Hematopoietic multipotent progenitor cell treated with erythropoietin and hydrocortisone succinate and interleukin-3 and kit ligand, for 4 days (in vitro differentiated cells): ENCODE measurements at regions not wholly inside any gene's neighbourhood (a gene's known extent, or its start where the extent isn't known, plus 50 kb on each side); places are given as distances from the start of the nearest gene placed in this dataset.
A peak's percentile ranks its signal among the peaks of the same experiment; 100 is the strongest.
"Not testable (repeated sequence)": the region's sequence is repeated elsewhere in the genome, so short reads cannot be mapped to it uniquely, and the experiment has no call there.

Experiments
- DNase-seq: peaks from one replicate; pipeline ENCODE4 v3.0.0-alpha.2; 2015

DNA sequence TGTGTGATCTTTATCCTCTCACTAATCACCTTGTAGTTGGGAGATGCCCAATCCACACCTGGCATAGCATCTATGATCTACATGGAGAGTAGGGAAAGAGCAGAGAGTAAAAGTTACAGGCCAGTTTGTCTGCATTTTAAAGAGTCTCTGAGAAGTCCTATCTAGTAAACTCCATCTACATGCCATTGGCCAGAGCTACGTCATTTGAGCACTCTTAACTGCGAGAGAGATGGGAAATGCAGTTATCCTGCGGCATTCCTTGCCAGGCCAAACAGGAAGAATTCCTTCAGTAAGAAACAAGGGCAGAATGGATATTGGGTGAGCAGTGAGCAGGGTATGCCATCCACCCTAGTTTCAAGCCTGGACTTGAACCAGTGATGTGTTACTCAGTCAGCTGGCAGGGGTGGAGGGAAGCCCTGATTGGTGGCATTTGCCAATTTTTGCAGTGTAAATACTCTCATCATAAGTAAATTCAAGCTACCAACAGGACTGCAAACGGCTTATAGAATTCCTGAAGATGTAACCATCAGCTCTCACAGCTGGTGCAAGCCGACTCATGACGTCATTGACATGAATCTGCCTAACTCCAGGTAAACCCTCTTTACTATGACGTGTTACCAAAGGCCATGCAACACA lies 156.8 kb upstream of the MSX2 start:
- no peak for DNase-seq

DNA sequence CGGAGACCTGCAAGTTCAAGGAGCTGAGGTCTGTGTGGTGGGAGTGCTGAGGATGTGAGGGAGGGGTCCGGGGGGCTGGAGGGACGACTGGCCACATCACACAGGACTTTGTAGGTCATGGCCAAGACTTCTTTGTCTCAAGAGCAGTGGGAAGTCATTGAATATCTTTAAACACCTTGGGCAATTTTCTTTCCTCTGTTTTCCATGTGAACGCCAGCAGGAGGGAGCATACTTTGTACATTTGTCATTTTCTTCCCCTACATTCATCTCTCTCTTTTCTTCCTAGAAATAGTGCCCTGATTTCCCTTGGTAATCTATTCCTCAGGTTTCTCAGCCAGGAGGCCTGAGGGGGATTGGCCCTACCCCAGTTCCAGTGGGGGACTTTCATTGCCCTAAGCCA lies 153.7 kb upstream of the MSX2 start:
- DNase-seq: no peak

DNA sequence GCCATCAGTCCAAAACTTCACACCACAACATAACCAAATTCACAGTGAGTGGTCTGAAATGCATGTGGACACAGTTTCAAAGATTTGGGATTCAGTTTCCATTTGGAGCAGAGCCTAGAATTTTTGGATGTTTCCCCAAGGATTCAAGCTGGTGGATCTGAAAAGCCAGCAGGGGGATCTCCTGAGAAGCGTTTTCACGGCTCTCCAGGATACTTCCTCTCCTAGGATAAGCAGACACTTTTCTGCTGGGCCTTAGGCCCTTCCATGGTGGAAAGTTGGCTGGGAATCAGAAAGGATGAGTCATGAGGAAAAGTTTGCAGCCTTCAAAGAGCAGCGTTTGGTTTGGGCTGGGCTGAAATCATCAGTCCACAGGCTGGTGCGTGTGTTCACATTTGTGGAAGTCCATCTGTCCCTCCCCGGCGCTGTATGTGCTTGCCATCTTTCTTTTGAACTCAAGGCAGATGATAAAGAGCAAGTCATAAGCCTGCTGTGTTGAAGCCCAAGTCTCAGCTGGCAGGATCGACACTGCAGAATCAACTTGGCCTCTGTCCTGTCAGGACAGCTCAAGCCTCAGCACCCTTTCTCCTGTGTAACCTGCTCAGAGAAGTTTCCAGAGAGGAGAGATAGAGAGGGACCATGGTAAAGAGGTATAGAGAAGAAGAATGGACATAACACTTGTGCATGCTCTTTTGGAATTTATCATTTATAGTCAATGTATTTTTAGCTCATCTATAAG lies 152.6 kb upstream of the MSX2 start:
- DNase-seq: no peak

DNA sequence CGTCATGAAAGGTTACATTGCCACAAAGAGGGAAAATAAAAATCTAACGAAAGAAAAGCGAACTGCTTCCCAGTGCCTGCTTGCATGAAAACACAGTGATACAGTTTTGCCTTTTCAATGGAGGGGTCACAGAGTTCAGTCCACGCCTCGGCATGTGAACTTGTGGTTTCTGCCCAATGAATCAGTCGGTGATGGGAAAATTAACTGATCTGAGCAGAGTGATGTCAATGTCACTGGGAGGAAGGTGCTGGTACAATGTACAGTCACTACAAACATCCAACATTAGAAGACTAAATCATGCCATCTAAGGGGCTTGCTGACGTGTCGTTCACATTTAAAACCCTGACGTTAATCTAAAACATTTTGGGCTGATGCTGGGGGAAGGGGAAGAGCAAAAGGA lies 151.8 kb upstream of the MSX2 start:
- DNase-seq: no peak

DNA sequence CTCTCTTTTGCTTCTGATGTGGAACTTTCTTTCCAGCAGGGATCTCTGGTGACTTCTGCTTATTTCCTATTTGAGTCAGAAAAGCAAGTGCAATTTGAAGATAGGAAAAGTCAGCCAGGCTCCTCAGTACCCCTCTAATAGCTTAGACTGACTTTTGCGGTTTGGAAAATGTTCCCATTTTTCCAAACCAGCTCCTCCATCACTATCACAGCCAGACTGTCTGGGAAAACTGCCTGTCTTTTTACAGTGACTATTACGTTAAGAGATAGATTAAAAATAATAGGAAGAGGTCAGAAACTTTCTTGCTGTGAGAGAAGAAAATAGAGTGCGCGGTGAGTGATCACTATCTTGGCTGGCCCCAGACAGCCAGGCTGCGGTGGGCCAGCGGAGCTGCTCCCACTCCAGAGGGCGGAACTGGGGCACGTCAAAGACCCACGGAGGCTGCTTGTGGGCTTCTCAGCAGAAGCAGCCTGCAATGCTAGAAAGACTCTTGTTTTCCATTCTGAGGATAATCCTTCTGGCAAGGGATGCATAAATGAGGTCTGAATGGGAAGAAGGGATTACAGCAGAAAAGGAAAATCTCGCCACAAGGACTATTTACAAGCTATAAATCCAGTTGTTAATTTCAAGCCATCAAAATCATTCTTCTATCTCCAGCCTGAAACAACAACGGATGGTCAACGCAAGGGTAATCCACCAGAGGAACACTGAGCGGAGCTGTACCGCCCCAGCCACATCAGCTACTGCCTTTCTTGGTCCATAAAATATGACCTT lies 151.0 kb upstream of the MSX2 start:
- peak; percentile 17 for DNase-seq

DNA sequence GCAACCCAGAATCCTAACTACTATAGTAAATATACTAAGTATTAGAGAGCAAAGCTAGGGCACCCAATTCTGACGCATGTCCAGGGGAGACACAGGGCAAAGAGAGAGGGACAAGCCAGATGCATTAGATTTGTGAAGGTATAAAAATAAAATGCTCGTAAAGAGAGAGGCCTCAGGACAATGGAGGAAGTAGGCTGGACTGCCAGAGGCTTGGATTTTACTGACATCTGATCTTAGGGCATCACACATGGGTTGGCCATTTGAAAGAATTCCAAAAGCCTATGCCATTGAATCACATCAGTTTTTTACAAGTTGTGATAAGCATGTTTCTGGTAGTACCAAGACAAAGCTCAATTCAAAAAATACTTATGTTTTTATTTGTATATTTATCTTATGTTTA lies 149.3 kb upstream of the MSX2 start:
- DNase-seq: no peak

DNA sequence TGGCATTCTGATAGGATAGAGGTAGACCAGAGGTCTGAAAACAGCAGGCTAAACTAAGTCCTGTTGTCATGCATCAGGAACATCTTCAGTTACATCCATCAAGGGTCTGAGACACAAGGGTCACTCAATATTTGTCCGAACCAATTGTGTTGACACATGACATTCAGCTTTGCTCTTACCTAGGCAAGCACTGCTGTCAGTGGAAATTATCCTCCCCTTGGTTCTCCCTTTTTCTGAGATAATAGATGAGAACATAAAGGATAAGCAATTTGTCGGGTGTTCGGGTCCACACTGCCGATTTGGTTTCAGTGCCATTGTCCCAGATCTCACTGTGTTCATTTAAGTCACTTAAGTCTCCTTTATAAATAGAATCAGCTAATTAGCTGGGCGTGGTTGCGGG lies 148.3 kb upstream of the MSX2 start:
- no peak for DNase-seq

DNA sequence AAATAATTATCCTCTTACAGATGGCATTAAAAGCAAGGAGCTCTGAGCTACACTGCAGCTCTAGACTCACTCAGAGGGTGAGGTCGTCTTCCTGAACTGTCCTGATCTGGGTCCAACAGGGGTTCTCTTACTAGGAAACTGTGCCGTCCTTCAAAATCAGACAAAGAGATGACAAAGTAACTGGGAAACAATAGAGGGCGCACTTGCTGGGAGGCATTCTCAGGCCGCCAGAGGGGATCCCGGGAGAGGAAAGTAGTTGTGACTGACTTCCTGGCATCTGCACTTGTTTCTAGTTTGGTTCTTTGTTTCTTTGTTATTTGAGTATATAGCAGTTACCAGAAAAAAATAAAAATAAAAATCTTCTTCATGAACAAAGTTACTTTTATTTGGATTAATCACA lies 142.9 kb upstream of the MSX2 start:
- DNase-seq: peak; percentile 51

DNA sequence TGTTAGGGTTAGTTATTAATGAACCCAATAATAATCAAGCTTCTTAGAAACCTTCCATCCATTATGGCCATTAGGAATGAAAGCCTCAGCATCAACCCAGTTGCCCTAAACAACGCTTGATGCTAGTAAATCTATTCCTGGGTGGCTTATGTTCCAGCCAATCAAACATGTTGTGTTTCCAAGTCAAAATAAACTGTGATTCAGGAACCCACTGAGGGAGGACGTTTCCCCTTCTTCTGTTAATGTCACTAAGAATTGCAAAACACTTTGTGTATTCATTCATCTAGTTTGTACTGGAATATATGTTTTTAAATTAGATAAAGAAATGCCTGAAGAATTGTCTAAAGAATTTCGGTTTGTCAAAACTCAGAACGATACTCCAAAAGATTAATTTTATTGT lies 142.5 kb upstream of the MSX2 start:
- DNase-seq: no peak

DNA sequence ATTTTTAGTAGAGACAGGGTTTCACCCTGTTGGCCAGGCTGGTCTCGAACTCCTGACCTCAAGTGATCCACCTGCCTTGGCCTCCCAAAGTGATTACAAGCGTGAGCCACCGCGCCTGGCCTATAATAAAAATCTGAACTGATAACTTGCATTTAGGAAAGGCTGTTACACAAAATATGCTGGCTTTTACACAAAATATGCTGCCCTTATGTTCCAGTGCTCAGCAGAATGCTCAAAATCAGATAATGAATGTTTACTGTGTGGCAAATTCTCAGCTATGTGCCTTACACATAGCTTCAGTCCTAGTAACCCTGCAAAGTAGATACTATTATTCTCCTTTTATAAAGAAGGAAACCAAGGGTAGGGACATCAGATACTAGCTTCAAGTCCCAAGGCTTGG lies 141.3 kb upstream of the MSX2 start:
- DNase-seq: no peak

DNA sequence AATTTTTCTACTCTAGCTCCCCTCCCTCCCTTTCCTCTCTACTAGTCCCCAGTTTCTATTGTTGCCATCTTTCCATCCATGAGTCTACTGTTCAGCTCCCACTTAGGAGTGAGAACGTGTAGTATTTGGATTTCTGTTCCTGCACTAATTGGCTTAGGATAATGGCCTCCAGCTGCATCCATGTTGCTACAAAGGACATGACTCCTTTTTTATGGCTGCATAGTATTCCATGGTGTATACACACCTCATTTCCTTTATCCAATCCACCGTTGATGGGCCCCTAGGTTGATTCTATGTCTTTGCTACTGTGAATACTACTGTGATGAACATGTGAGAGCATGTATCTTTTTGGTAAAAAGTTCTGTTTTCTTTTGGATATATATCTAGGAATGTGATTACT lies 138.9 kb upstream of the MSX2 start:
- DNase-seq: no peak

DNA sequence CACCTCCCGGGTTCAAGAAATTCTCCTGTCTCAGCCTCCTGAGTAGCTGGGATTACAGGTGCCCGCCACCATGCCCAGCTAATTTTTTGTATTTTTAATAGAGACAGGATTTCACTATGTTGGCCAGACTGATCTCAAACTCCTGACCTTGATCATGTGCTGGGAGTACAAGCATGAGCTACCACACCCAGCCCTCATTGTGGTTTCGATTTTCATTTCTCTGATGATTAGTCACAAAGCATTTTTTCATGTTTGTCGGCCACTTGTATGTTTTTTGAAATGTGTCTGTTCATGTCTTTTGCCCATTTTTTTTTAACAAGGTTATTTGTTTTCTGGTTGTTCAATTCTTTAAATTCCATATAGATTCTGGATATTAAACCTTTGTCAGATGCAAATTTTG lies 138.2 kb upstream of the MSX2 start:
- DNase-seq: not testable (repeated sequence)

DNA sequence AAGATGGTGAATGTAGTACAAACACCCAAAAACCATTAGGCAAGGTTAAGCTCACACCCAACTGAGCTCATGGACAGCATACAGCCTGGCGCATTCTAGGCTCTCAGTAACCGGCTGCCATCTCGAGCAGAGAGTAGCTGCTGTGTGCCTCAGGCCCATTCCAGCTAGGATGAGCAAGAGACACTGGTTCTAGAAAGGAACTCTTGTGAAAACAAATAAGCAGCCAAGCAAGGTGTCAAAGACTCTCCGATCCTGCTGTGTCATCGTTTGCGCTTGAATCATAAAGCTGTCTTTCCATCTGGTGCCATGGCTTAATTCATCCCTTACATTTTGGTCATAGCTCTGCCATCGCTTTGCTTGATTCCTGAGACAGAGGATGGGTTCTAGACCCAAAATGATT lies 135.4 kb upstream of the MSX2 start:
- DNase-seq: no peak

DNA sequence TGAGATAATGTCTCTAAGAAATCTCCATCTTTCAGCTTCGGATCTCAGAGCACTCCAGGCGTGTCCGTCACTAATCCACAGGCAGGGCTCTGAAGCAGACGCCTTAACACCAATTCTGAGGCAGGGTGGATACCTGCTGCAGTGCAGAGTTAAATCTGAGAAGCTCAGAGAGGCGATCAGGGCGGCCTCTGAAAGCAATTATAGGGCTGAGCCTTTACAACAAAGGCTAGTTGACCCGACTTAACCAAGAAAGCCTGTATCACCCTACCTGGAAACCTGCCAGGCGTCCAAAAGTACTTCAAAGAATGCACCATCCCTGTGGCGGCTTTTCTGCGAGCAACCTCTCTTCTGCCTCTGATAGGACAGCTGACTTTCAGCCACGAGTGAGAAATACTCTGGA lies 134.8 kb upstream of the MSX2 start:
- DNase-seq: peak; percentile 30

DNA sequence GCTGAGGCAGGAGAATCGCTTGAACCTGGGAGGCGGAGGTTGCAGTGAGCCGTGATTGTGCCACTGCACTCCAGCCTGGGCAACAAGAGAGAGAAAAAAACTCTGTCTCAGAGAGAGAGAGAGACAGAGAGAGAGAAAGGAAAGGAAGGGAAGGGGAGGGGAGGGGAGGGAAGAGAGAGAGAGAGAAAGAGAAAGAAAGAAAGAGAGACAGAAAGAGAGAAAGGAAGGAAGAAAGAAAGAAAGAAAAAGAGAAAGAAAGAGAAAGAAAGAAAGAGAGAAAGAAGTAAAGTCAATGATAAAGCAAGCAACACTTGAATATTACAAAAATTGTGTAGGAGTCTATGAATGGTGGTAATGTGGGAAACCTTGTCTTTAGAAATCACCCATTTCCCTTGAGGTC lies 133.6 kb upstream of the MSX2 start:
- no peak for DNase-seq

DNA sequence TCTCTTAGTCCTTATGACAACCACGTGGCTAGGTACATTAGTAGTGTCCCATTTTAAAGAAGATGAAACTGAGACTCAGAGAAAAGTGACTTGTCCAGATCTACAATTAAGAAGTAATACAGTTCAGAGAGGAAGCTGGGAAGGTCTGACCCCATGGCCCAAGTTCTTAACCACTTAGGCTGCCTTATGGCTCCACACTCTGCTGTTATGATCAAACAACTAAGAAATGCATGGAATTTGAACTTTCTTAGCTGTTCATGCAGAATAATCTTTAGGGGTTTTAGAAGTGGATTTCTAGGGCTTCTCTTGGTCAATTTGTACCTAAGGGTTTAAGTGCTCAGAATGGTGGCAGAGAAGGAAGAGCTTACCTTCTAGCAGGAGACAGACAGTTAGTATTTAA lies 128.0 kb upstream of the MSX2 start:
- no peak for DNase-seq

DNA sequence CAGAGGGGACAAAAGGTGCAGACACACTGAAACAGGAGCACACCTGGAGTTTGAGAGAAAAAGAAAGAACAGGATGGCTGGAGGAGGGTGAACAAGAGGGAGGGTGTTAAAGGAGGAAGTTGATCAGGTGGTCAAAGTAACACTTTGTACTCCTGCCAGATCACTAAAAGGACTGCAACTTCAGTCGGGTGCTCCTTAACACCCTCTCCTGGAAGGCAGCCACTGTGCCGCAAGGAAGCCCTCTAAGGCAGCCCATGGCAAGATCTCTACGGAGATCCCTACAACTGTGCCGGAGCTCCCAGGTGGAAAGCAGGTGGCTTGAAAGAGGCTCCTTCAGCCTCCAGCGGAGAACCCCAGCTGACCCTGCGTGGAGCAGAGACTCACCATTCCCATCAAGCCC lies 124.4 kb upstream of the MSX2 start:
- peak; percentile 30 for DNase-seq

DNA sequence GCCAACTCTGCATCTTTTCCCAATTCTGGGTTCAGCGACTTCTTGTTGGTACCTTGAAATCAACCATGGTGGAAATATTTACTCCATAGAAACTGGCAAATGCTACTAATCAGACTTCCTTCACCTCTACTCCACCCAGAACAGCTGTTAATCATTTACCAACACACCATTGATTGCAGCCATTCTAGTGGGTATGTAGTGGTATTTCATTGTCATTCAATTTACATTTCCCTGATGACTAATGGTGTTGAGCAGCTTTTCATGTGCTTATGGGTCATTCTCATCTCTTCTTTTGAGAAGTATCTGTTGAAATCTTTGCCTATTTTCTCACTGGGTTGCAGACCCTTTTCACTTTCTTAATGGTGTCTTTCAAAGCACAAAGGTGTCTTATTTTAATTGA lies 122.4 kb upstream of the MSX2 start:
- DNase-seq: no peak

DNA sequence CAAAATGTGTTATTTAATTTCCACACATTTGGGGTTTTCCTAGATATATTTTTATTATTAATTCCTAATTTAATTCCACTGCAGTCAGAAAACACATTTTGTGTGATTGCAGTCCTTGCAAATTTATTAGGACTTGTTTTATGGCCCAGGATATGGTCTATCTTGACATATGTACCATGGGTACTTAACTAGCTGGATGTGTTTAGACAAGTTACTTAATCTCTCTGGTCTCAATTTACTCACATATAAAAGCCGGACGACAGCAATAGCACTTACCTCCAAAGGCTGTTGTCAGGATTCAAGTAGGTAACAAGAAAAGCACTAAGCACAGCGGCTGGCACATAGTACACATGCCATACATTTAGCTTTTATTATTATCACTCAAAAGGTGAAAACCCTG lies 118.2 kb upstream of the MSX2 start:
- no peak for DNase-seq

DNA sequence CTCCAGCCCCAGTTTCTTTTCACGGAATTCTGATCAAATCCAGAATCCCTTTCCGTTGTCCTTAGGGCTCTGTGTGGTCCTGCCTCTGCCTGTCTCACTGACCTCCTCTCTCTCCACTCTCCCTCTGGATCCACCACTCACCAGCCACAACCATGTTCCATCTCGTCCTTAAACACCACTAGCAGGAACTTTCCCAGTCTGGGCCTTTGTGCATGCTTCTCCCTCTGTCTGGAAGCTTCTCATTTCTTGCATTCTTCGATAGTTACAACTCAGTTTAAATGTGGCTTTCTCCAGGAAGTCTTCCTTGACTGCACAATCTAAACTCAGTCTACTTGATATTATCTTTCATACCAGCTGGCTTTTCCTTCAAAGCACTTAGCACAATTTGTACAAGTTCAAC lies 117.7 kb upstream of the MSX2 start:
- no peak for DNase-seq

DNA sequence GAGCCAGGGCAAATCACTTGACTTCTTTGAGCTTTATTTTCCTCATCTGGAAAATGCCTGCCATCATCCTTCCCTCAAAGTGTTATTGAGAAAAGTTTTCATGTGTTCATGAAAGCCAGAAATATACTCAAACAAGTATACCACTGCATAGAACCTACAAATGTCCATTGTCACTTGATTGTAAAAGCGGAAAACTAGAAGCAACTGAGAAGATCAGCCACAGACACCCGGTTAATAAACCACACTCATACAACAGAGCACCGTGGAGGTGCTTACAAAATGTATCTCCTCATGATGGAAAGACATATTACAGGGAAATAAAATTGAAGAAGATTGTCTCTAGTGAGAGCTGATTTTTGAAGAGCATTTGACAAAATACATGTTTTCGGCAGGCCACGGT lies 117.2 kb upstream of the MSX2 start:
- no peak for DNase-seq

DNA sequence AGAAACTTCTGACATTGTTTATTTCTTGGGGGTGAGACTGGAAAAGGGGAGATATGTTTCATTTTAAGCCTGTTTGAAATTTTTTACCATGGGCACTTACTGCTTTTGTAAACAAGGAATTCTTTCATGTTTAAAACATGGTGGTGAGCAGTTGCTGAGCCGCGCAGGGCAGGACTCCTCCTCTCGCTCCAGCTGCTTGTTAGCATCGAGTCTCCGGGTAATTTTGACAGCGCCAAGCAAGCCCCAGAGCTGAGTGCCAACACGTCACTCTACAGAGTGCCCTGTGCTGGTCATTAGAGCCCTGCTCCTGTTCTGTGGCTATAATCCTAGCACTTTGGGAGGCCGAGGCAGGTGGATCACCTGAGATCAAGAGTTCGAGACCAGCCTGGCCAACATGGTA lies 116.5 kb upstream of the MSX2 start:
- no peak for DNase-seq

DNA sequence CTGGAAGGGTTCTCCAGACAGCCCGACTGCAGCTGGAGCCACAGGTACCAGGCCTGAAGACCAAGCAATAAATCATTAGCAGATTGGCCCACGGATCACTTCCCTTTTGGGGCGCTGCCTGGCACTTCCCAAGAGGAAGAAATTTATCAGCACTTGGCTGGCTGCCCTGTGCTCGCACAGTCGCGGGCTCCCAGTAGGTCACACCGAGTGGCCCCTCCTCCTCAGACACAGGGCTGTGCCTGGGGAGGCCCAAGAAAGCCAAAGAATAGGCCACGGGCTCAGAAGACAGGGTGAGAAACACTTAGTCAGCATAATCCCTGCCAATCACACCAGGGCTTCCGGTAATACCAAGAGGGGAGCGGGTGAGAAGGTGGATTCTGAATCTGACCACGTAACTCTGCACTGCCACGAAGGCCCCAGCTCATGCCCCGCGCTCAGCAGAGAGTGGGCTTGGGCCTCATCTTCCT lies 115.7 kb upstream of the MSX2 start:
- peak; percentile 70 for DNase-seq

DNA sequence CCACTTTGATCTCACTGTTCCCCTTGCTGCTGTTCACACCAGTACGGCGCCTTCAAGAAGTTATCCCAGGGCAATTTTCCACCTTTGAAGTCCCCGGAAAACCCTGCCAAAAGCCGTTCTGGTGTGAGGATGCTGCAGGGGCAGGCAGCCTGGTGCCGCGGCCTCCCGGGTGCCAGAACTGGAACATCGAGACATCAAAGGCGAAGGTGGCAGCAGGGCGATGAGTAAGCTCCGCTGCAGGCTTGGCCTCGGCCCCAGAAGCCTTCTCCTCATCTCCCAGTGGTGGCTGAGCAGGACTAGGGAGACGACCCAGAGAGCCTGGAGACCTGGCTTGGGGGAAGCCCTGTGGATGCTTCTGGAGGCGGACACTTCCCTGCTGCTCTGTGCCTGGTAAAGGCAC lies 115.3 kb upstream of the MSX2 start:
- no peak for DNase-seq
